ENCODE measurements at regions not wholly inside any gene's neighbourhood (a gene's known extent, or its start where the extent isn't known, plus 50 kb on each side); places are given as distances from the start of the nearest gene placed in this dataset.
"Not testable (repeated sequence)": the region's sequence is repeated elsewhere in the genome, so short reads cannot be mapped to it uniquely, and the experiment has no call there.

- no peak overlapping the region for H3K4me3 Mint-ChIP-seq
- DNase-seq = no peak
- H3K36me3 Mint-ChIP-seq (ENCODE audit: low read depth) = no peaks in the 10 kb centered on the region
- H3K27ac Mint-ChIP-seq = no peak overlapping the region
- H3K4me1 Mint-ChIP-seq = peaks cover 6% of the 10 kb centered on the region
- H3K27me3 Mint-ChIP-seq = peaks cover 3% of the 10 kb centered on the region
- POLR2A ChIA-PET = no interaction called here
- no peaks in the 10 kb centered on the region for H3K9me3 Mint-ChIP-seq
- CTCF ChIA-PET = no interaction called here
Measured at GRCh38 chr4:107497054-107497453, 223.0 kb downstream of the PAPSS1 start.

- Mint-ChIP-seq H3K36me3 (ENCODE audit: low read depth) (no peaks in the 10 kb centered on the region), H3K9me3 (no peaks in the 10 kb centered on the region), H3K27ac (no peak overlapping the region), H3K4me1 (peaks cover 6% of the 10 kb centered on the region), H3K27me3 (no peaks in the 10 kb centered on the region), H3K4me3 (no peak overlapping the region)
- no peak for DNase-seq
- CTCF ChIA-PET = no interaction called here
- POLR2A ChIA-PET = no interaction called here
Measured at GRCh38 chr4:107492566-107492965, 227.5 kb downstream of the PAPSS1 start.

GRCh38 chr4:107490116-107490515 lies 229.9 kb downstream of the PAPSS1 start:
- no peak for DNase-seq
- no peaks in the 10 kb centered on the region for H3K36me3 Mint-ChIP-seq (ENCODE audit: low read depth)
- H3K4me3 Mint-ChIP-seq = no peak overlapping the region
- H3K9me3 Mint-ChIP-seq = no peaks in the 10 kb centered on the region
- peaks cover 5% of the 10 kb centered on the region for H3K27me3 Mint-ChIP-seq
- no peak overlapping the region for H3K27ac Mint-ChIP-seq
- CTCF ChIA-PET = no interaction called here
- H3K4me1 Mint-ChIP-seq = no peaks in the 10 kb centered on the region
- POLR2A ChIA-PET = no interaction called here

- H3K27me3 Mint-ChIP-seq; POLR2A ChIA-PET; H3K9me3 Mint-ChIP-seq; H3K36me3 Mint-ChIP-seq (ENCODE audit: low read depth); H3K4me3 Mint-ChIP-seq; H3K27ac Mint-ChIP-seq; H3K4me1 Mint-ChIP-seq; DNase-seq; CTCF ChIA-PET: not testable (repeated sequence)
Measured at GRCh38 chr4:107483621-107484020, 236.4 kb downstream of the PAPSS1 start.

GRCh38 chr4:107482546-107482945 lies 237.5 kb downstream of the PAPSS1 start:
- Mint-ChIP-seq H3K27me3 (peaks cover 5% of the 10 kb centered on the region), H3K27ac (no peak overlapping the region), H3K36me3 (ENCODE audit: low read depth) (no peaks in the 10 kb centered on the region), H3K4me3 (no peak overlapping the region), H3K9me3 (peaks cover 3% of the 10 kb centered on the region), H3K4me1 (no peaks in the 10 kb centered on the region)
- POLR2A ChIA-PET = interaction anchor here (0.6 kb wide), 1 partner anchor 338 kb away, joined by 3 read pairs; no protein-coding TSS in a partner anchor
- no peak for DNase-seq
- CTCF ChIA-PET = no interaction called here

- Mint-ChIP-seq H3K27ac (no peak overlapping the region), H3K4me1 (no peaks in the 10 kb centered on the region), H3K9me3 (peaks cover 3% of the 10 kb centered on the region), H3K27me3 (no peaks in the 10 kb centered on the region), H3K4me3 (no peak overlapping the region), H3K36me3 (ENCODE audit: low read depth) (no peaks in the 10 kb centered on the region)
- no peak for DNase-seq
- ChIA-PET CTCF (no interaction called here), POLR2A (no interaction called here)
Measured at GRCh38 chr4:107478327-107478980, 241.6 kb downstream of the PAPSS1 start.

GRCh38 chr4:107473126-107473525 lies 246.9 kb downstream of the PAPSS1 start:
- no peaks in the 10 kb centered on the region for H3K9me3 Mint-ChIP-seq
- H3K4me3 Mint-ChIP-seq = no peak overlapping the region
- POLR2A ChIA-PET = no interaction called here
- no peak for DNase-seq
- no peak overlapping the region for H3K27ac Mint-ChIP-seq
- H3K27me3 Mint-ChIP-seq = peaks cover 2% of the 10 kb centered on the region
- no peaks in the 10 kb centered on the region for H3K4me1 Mint-ChIP-seq
- no peaks in the 10 kb centered on the region for H3K36me3 Mint-ChIP-seq (ENCODE audit: low read depth)
- CTCF ChIA-PET = no interaction called here

GRCh38 chr4:107472265-107472948 lies 247.6 kb downstream of the PAPSS1 start:
- Mint-ChIP-seq H3K27ac (no peak overlapping the region), H3K4me3 (no peak overlapping the region), H3K36me3 (ENCODE audit: low read depth) (no peaks in the 10 kb centered on the region), H3K27me3 (peaks cover 2% of the 10 kb centered on the region), H3K4me1 (no peaks in the 10 kb centered on the region), H3K9me3 (no peaks in the 10 kb centered on the region)
- CTCF ChIA-PET = no interaction called here
- DNase-seq = no peak
- POLR2A ChIA-PET = no interaction called here

- Mint-ChIP-seq H3K4me3 (no peak overlapping the region), H3K27ac (no peak overlapping the region), H3K9me3 (no peaks in the 10 kb centered on the region), H3K4me1 (no peaks in the 10 kb centered on the region), H3K36me3 (ENCODE audit: low read depth) (no peaks in the 10 kb centered on the region), H3K27me3 (peaks cover 2% of the 10 kb centered on the region)
- DNase-seq = no peak
- POLR2A ChIA-PET = no interaction called here
- CTCF ChIA-PET = no interaction called here
Measured at GRCh38 chr4:107470173-107470572, 249.9 kb downstream of the PAPSS1 start.

GRCh38 chr4:107468812-107469211 lies 251.2 kb downstream of the PAPSS1 start:
- no peak for DNase-seq
- no peaks in the 10 kb centered on the region for H3K9me3 Mint-ChIP-seq
- H3K36me3 Mint-ChIP-seq (ENCODE audit: low read depth) = no peaks in the 10 kb centered on the region
- no peaks in the 10 kb centered on the region for H3K4me1 Mint-ChIP-seq
- no peak overlapping the region for H3K27ac Mint-ChIP-seq
- CTCF ChIA-PET = no interaction called here
- H3K27me3 Mint-ChIP-seq = peaks cover 2% of the 10 kb centered on the region
- POLR2A ChIA-PET = no interaction called here
- no peak overlapping the region for H3K4me3 Mint-ChIP-seq

GRCh38 chr4:107468156-107468555 lies 251.9 kb downstream of the PAPSS1 start:
- CTCF ChIA-PET = no interaction called here
- H3K9me3 Mint-ChIP-seq = no peaks in the 10 kb centered on the region
- peaks cover 2% of the 10 kb centered on the region for H3K27me3 Mint-ChIP-seq
- H3K4me1 Mint-ChIP-seq = no peaks in the 10 kb centered on the region
- POLR2A ChIA-PET = no interaction called here
- no peaks in the 10 kb centered on the region for H3K36me3 Mint-ChIP-seq (ENCODE audit: low read depth)
- no peak for DNase-seq
- no peak overlapping the region for H3K4me3 Mint-ChIP-seq
- H3K27ac Mint-ChIP-seq = no peak overlapping the region

GRCh38 chr4:107467461-107467860 lies 252.6 kb downstream of the PAPSS1 start:
- Mint-ChIP-seq H3K9me3 (no peaks in the 10 kb centered on the region), H3K4me1 (no peaks in the 10 kb centered on the region), H3K4me3 (no peak overlapping the region), H3K27ac (no peak overlapping the region), H3K36me3 (ENCODE audit: low read depth) (no peaks in the 10 kb centered on the region), H3K27me3 (peaks cover 2% of the 10 kb centered on the region)
- POLR2A ChIA-PET = no interaction called here
- CTCF ChIA-PET = no interaction called here
- no peak for DNase-seq

GRCh38 chr4:107458194-107458593 lies 261.8 kb downstream of the PAPSS1 start:
- no peak for DNase-seq
- no peaks in the 10 kb centered on the region for H3K4me1 Mint-ChIP-seq
- H3K27ac Mint-ChIP-seq = no peak overlapping the region
- POLR2A ChIA-PET = no interaction called here
- H3K27me3 Mint-ChIP-seq = peaks cover 4% of the 10 kb centered on the region
- no peaks in the 10 kb centered on the region for H3K9me3 Mint-ChIP-seq
- H3K4me3 Mint-ChIP-seq = no peak overlapping the region
- CTCF ChIA-PET = no interaction called here
- H3K36me3 Mint-ChIP-seq (ENCODE audit: low read depth) = no peaks in the 10 kb centered on the region

GRCh38 chr4:107453987-107454386 lies 266.0 kb downstream of the PAPSS1 start:
- CTCF ChIA-PET = no interaction called here
- no peak for DNase-seq
- Mint-ChIP-seq H3K27me3 (peaks cover 2% of the 10 kb centered on the region), H3K4me1 (no peaks in the 10 kb centered on the region), H3K27ac (no peak overlapping the region), H3K4me3 (no peak overlapping the region), H3K36me3 (ENCODE audit: low read depth) (no peaks in the 10 kb centered on the region), H3K9me3 (no peaks in the 10 kb centered on the region)
- POLR2A ChIA-PET = no interaction called here
